ENCODE measurements at regions not wholly inside any gene's neighbourhood (a gene's known extent, or its start where the extent isn't known, plus 50 kb on each side); places are given as distances from the start of the nearest gene placed in this dataset.

DNA sequence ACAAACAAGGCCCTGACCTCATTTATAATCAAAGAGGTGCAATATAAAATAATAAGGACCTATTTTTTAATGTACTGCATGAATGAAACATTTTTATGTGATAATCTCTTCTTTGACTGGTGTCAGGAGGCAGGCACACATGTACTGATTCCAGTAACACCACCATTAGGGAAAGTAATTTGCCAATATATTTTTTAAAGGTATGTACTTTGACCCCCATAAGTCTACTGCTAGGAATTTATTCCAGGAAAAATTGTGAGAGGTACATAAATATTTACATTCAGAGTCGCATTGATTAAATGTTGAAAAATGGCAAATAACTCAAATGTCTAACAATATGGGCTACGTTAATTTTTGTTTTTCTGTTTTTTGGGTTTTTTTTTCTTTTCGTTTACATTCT is 325.4 kb upstream of the PRDM1 start:
- TF ChIP-seq, protein P1, sequence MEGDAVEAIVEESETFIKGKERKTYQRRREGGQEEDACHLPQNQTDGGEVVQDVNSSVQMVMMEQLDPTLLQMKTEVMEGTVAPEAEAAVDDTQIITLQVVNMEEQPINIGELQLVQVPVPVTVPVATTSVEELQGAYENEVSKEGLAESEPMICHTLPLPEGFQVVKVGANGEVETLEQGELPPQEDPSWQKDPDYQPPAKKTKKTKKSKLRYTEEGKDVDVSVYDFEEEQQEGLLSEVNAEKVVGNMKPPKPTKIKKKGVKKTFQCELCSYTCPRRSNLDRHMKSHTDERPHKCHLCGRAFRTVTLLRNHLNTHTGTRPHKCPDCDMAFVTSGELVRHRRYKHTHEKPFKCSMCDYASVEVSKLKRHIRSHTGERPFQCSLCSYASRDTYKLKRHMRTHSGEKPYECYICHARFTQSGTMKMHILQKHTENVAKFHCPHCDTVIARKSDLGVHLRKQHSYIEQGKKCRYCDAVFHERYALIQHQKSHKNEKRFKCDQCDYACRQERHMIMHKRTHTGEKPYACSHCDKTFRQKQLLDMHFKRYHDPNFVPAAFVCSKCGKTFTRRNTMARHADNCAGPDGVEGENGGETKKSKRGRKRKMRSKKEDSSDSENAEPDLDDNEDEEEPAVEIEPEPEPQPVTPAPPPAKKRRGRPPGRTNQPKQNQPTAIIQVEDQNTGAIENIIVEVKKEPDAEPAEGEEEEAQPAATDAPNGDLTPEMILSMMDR (conservative IDR thresholded peaks at IDR 0.05; ENCODE audit: low read depth in 2 of 2) = no peak
- TF ChIP-seq, protein P2, sequence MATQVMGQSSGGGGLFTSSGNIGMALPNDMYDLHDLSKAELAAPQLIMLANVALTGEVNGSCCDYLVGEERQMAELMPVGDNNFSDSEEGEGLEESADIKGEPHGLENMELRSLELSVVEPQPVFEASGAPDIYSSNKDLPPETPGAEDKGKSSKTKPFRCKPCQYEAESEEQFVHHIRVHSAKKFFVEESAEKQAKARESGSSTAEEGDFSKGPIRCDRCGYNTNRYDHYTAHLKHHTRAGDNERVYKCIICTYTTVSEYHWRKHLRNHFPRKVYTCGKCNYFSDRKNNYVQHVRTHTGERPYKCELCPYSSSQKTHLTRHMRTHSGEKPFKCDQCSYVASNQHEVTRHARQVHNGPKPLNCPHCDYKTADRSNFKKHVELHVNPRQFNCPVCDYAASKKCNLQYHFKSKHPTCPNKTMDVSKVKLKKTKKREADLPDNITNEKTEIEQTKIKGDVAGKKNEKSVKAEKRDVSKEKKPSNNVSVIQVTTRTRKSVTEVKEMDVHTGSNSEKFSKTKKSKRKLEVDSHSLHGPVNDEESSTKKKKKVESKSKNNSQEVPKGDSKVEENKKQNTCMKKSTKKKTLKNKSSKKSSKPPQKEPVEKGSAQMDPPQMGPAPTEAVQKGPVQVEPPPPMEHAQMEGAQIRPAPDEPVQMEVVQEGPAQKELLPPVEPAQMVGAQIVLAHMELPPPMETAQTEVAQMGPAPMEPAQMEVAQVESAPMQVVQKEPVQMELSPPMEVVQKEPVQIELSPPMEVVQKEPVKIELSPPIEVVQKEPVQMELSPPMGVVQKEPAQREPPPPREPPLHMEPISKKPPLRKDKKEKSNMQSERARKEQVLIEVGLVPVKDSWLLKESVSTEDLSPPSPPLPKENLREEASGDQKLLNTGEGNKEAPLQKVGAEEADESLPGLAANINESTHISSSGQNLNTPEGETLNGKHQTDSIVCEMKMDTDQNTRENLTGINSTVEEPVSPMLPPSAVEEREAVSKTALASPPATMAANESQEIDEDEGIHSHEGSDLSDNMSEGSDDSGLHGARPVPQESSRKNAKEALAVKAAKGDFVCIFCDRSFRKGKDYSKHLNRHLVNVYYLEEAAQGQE (IDR thresholded peaks at IDR 0.05; ENCODE audit: unreplicated experiment) = no peak
- TF ChIP-seq JUNB (IDR thresholded peaks at IDR 0.05; ENCODE audit: unreplicated experiment) (no peak), EZH2phosphoT487 (IDR thresholded peaks at IDR 0.05; ENCODE audit: unreplicated experiment) (no peak), POLR2AphosphoS5 (IDR thresholded peaks at IDR 0.05; ENCODE audit: low read depth) (no peak), CREB1 (CRISPR knock-in tag; IDR thresholded peaks at IDR 0.05; ENCODE audit: low read depth) (no peak), EZH2 (IDR thresholded peaks at IDR 0.05; ENCODE audit: low read depth, unreplicated experiment) (no peak), STAT1 (IDR thresholded peaks at IDR 0.05; ENCODE audit: unreplicated experiment) (no peak), ZNF331 (CRISPR knock-in tag; IDR thresholded peaks at IDR 0.05; ENCODE audit: low read depth) (no peak)
- TF ChIP-seq, protein P3, sequence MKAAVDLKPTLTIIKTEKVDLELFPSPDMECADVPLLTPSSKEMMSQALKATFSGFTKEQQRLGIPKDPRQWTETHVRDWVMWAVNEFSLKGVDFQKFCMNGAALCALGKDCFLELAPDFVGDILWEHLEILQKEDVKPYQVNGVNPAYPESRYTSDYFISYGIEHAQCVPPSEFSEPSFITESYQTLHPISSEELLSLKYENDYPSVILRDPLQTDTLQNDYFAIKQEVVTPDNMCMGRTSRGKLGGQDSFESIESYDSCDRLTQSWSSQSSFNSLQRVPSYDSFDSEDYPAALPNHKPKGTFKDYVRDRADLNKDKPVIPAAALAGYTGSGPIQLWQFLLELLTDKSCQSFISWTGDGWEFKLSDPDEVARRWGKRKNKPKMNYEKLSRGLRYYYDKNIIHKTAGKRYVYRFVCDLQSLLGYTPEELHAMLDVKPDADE (IDR thresholded peaks at IDR 0.05) = no peak
